IMR-90 (cell line): ENCODE measurements at regions not wholly inside any gene's neighbourhood (a gene's known extent, or its start where the extent isn't known, plus 50 kb on each side); places are given as distances from the start of the nearest gene placed in this dataset.

ENCODE experiments used
- BHLHE40 ChIP-seq: fragments of 150-350 bp; IDR thresholded peaks from 2 replicates; pipeline ENCODE4 v1.6.1; 2016; ENCODE audit warnings: mild to moderate bottlenecking, low read depth, low read length
- CHD1 ChIP-seq: IDR thresholded peaks from 2 replicates; pipeline ENCODE4 v1.6.1; 2012; ENCODE audit warnings: low read depth, low read length, improper control_type of control experiment
- CTCF ChIP-seq: conservative IDR thresholded peaks from 2 replicates; pipeline ENCODE4 v1.5.1; 2012; ENCODE audit warnings: mild to moderate bottlenecking, low read depth, low read length, improper control_type of control experiment
- ELK1 ChIP-seq: fragments of 150-350 bp; IDR thresholded peaks from 2 replicates; pipeline ENCODE4 v1.6.1; 2016; ENCODE audit warnings: low read depth, mild to moderate bottlenecking, low read length, moderate library complexity, borderline replicate concordance
- POLR2A ChIP-seq: IDR thresholded peaks from 2 replicates; pipeline ENCODE4 v1.6.1; 2012; ENCODE audit warnings: mild to moderate bottlenecking, low read depth, low read length
- RAD21 ChIP-seq: IDR thresholded peaks from 2 replicates; pipeline ENCODE4 v1.6.1; 2012; ENCODE audit warnings: low read length, improper control_type of control experiment
- RCOR1 ChIP-seq: IDR thresholded peaks from 2 replicates; pipeline ENCODE4 v1.6.1; 2012; ENCODE audit warnings: mild to moderate bottlenecking, low read length, improper control_type of control experiment; ENCODE audit not compliant: insufficient replicate concordance
- SMC3 ChIP-seq: fragments of 150-350 bp; IDR thresholded peaks from 2 replicates; pipeline ENCODE4 v1.6.1; 2016; ENCODE audit warnings: low read depth, mild to moderate bottlenecking, antibody characterized with exemption, low read length, moderate library complexity
- USF2 ChIP-seq: fragments of 150-350 bp; IDR thresholded peaks from 2 replicates; pipeline ENCODE4 v1.6.1; 2017; ENCODE audit warnings: mild to moderate bottlenecking, antibody characterized with exemption, low read length, low read depth

GRCh38 chr3:107272885-107273284 lies 104.4 kb upstream of the CCDC54 start:
- no peak for TF ChIP-seq SMC3
- TF ChIP-seq CHD1 = no peak
- TF ChIP-seq RAD21 = no peak
- TF ChIP-seq CTCF = no peak
- no peak for TF ChIP-seq RCOR1
- TF ChIP-seq USF2 = no peak
- TF ChIP-seq POLR2A = no peak
- TF ChIP-seq ELK1 = no peak
- TF ChIP-seq BHLHE40 = no peak
